ENCODE measurements at regions not wholly inside any gene's neighbourhood (a gene's known extent, or its start where the extent isn't known, plus 50 kb on each side); places are given as distances from the start of the nearest gene placed in this dataset.

DNA sequence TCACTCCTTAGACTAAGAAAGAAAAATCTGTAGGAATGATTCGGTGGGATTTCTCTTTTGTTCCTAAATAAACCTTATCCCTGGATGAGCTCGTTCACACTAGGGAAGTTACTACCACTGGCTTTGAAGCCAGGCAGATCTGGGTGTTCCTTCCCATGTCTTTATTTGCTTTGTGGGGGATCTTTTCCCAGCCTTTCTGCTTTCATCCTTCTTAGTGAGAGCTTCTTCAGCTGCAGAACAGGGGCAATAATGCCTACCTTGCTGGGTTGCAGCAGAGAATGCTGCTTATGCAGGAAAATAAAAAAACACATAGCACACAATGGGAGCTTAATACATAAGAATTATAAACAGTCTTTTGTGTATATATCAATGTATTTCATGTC lies 292.1 kb downstream of the SOX11 start:
- no peak overlapping the region for H3K27ac ChIP-seq
- TF ChIP-seq, protein P1, sequence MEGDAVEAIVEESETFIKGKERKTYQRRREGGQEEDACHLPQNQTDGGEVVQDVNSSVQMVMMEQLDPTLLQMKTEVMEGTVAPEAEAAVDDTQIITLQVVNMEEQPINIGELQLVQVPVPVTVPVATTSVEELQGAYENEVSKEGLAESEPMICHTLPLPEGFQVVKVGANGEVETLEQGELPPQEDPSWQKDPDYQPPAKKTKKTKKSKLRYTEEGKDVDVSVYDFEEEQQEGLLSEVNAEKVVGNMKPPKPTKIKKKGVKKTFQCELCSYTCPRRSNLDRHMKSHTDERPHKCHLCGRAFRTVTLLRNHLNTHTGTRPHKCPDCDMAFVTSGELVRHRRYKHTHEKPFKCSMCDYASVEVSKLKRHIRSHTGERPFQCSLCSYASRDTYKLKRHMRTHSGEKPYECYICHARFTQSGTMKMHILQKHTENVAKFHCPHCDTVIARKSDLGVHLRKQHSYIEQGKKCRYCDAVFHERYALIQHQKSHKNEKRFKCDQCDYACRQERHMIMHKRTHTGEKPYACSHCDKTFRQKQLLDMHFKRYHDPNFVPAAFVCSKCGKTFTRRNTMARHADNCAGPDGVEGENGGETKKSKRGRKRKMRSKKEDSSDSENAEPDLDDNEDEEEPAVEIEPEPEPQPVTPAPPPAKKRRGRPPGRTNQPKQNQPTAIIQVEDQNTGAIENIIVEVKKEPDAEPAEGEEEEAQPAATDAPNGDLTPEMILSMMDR (conservative IDR thresholded peaks at IDR 0.05), result no peak
- TF ChIP-seq ZFX (IDR thresholded peaks at IDR 0.05), result no peak

DNA sequence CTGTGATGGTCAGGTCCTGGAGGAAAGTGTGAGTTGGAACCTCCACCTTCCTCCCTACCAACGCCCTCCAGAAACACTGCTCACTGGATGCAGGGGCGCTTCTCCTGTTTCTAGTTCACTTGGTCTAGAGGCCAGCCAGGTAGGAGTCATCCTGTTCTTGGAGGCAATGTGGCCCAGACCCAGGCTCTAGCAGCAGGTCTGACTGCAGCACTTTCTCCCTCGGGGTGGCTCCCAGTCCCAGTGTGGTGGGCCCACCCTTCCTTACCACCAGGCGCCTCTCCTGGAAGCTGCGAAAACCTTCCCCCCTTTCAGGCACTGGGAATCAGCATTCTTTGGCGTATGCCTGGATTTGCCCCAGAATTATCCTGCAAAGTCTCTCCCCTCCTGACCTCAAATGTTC lies 292.8 kb downstream of the SOX11 start:
- no peak overlapping the region for H3K27ac ChIP-seq
- no peak for TF ChIP-seq ZFX (IDR thresholded peaks at IDR 0.05)
- TF ChIP-seq, protein P1 (conservative IDR thresholded peaks at IDR 0.05), result no peak

DNA sequence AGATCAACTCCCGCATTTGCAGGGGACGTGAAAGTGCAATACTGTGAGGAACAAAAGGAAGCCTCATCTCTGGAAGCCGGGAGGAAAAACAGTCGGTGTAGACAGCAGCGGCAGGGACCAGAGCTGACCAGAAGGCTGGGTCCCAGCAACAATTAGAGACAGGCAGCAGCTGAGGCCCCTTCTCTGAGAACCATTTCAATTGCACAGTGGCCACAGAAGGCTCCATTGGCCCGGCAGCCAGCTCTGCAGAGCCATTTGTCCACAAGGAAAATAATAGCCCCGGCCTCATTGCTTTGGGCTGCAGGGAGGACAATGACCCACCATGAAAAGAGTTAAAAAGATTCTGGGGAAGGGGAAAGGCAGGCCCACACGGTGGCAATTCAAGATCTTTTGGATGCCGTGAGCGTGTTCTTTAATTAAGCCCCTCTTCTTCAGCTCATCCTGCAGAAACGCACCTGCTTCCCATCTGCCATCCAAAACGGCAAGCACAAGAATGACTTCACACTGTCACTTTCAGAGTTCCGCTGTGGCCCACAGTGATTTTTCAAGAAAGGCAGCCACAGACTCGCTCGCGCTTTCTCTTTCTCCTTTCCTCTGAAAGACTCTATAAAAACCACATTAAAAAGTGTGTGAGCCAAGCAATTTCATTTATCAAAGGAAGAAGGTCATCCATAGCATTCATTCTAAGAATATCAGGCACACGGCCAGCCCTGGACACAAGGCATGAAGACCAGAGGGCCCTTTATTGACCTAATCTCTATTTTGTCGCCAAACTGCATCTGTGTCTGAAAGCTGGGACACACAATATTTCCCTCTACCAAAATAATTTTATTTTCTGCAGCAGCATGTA lies 293.6 kb downstream of the SOX11 start:
- no peak overlapping the region for H3K27ac ChIP-seq
- no peak for TF ChIP-seq ZFX (IDR thresholded peaks at IDR 0.05)
- TF ChIP-seq, protein P1 (conservative IDR thresholded peaks at IDR 0.05), result no peak

DNA sequence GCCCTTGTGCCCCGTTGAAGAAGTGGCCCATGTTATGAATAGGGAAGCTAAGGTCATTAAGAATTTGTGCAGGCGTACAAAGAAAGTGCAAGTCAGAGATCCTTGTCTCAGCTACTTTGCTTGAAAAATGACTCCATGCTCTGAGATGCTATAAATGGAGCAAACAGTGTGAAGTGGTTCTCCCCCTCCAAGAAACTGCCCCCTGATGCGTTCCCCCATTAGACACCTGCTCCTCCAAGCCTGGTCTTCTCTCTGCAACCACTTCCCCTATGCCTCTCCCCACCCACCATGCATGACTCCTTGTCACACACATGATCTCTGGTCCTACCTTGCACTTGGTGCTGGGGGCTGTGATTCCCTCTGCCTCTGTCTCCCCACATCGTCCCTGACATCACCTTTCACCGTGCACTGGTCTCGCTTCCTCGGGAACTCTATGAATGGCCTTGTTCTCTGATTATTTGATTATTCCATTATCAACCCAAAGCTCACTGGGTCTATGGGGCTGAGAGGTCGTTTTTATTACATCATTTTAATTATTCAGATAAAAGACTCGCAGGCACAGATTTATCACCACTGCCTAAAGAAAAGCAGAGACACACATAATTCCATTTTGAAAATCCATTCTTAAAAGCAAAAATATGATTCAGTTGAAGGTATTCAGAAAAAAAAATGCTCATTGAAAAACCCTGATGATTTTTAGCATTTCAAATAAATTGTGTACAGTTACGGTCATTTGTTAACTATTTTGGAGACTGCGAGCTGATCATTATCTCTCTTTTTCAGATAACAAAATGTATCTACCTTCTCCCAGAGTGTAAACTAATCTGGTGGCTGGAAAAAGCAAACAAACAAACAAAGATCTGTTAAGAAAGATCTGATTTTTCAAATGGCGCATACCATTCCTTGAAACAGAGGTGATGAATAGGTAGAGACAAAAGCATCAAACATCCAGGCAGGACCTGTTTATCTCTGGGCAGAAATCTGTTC lies 294.9 kb downstream of the SOX11 start:
- H3K27ac ChIP-seq, result no peak overlapping the region
- TF ChIP-seq, protein P1 (conservative IDR thresholded peaks at IDR 0.05), result no peak
- no peak for TF ChIP-seq ZFX (IDR thresholded peaks at IDR 0.05)

DNA sequence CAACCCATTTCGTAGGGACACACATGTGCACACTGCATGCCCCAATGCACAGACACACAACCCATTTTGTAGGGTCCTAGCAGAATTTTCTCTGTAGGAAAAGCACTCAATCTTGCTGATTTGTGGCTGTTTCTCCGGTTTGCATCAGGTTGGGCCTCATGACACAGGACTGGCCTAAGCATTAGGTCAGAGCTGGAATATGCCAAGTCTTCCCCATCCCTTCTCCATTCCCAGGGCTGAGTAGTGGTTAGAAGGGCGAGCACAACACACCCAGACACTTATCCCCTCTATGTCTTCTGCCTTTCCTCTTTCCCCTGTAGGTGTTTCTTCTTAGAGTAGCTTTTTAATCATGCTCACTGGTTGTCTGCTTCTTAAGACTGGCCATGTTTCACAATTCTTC lies 295.9 kb downstream of the SOX11 start:
- TF ChIP-seq, protein P1 (conservative IDR thresholded peaks at IDR 0.05), result no peak
- TF ChIP-seq ZFX (IDR thresholded peaks at IDR 0.05), result no peak
- H3K27ac ChIP-seq, result no peak overlapping the region

DNA sequence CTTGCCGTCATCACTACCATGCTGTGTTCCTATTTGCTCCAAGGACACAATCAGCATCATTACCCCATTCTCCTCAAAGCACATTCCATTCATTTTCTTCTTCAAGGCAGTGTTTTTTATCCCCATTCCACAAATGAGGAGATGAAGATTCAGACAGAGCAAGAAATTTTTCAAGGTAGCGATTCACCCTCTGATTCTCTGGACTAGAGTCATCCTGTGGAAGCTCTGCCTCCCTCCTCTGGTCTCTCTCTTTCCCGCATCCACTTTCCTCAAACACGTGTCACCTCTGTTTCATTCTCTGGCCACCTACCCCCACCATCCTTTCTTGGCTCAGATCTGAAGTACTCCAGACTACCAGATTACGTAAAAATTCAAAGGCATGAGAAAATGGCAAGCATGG lies 297.9 kb downstream of the SOX11 start:
- no peak overlapping the region for H3K27ac ChIP-seq
- TF ChIP-seq, protein P1 (conservative IDR thresholded peaks at IDR 0.05), result no peak
- TF ChIP-seq ZFX (IDR thresholded peaks at IDR 0.05), result no peak
